ENCODE measurements at regions not wholly inside any gene's neighbourhood (a gene's known extent, or its start where the extent isn't known, plus 50 kb on each side); places are given as distances from the start of the nearest gene placed in this dataset.
A peak's percentile ranks its signal among the peaks of the same experiment; 100 is the strongest.

GRCh38 chr3:84077479-84077878 is 881.3 kb upstream of the CADM2 start:
- TF ChIP-seq CTCF (IDR thresholded peaks at IDR 0.05; ENCODE audit: insufficient read depth, low read depth, low read length) (peak; percentile 38), EZH2 (IDR thresholded peaks at IDR 0.05; ENCODE audit: insufficient read depth, low read length) (no peak)
